ENCODE measurements at regions not wholly inside any gene's neighbourhood (a gene's known extent, or its start where the extent isn't known, plus 50 kb on each side); places are given as distances from the start of the nearest gene placed in this dataset.

- ATAC-seq (no peak), FAIRE-seq (no peak), DNase-seq (ENCODE audit: low spot score) (no peak)
- no peaks in the 10 kb centered on the region for H3K9me3 ChIP-seq (ENCODE audit: low read length)
- H4K20me1 ChIP-seq (ENCODE audit: insufficient read depth, low read length), result no peaks in the 10 kb centered on the region
- H2AFZ ChIP-seq (ENCODE audit: low read length), result no peak overlapping the region
- H3K27me3 ChIP-seq (ENCODE audit: control insufficient read depth in 1 of 2, insufficient read depth in 2 of 2, low read length in 2 of 2), result peaks cover 0 to 4% of the 10 kb centered on the region in 2 experiments; a peak in 1 of 5 replicates
- TF ChIP-seq, protein P1, sequence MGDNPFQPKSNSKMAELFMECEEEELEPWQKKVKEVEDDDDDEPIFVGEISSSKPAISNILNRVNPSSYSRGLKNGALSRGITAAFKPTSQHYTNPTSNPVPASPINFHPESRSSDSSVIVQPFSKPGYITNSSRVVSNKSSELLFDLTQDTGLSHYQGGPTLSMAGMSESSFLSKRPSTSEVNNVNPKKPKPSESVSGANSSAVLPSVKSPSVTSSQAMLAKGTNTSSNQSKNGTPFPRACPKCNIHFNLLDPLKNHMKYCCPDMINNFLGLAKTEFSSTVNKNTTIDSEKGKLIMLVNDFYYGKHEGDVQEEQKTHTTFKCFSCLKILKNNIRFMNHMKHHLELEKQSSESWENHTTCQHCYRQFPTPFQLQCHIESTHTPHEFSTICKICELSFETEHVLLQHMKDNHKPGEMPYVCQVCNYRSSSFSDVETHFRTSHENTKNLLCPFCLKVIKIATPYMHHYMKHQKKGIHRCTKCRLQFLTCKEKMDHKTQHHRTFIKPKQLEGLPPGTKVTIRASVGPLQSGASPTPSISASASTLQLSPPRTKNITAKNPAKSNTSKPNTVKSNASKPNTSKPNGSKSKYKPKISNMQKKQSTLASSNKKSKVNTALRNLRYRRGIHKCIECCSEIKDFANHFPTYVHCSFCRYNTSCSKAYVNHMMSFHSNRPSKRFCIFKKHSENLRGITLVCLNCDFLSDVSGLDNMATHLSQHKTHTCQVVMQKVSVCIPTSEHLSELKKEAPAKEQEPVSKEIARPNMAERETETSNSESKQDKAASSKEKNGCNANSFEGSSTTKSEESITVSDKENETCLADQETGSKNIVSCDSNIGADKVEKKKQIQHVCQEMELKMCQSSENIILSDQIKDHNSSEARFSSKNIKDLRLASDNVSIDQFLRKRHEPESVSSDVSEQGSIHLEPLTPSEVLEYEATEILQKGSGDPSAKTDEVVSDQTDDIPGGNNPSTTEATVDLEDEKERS (CRISPR knock-in tag; IDR thresholded peaks at IDR 0.05), result no peak
- TF ChIP-seq ZNF629 (CRISPR knock-in tag; conservative IDR thresholded peaks at IDR 0.05) (no peak), SP4 (CRISPR knock-in tag; IDR thresholded peaks at IDR 0.05) (no peak), ZNF235 (CRISPR knock-in tag; IDR thresholded peaks at IDR 0.05; ENCODE audit: borderline replicate concordance) (no peak), TFE3 (CRISPR knock-in tag; IDR thresholded peaks at IDR 0.05) (no peak)
- no peaks in the 10 kb centered on the region for H3K36me3 ChIP-seq (replicated peaks in 1 of 2; ENCODE audit: control insufficient read depth in 1 of 2, insufficient read depth in 2 of 2, low read length in 2 of 2)
- no peak overlapping the region for H3K4me3 ChIP-seq (replicated peaks in 1 of 3; ENCODE audit: insufficient read depth in 1 of 3, low read depth in 2 of 3, low read length in 3 of 3)
- H3K4me2 ChIP-seq (ENCODE audit: low read depth, low read length), result no peak overlapping the region
- no TSS peak for BruUV-seq (replicated peaks)
- in situ Hi-C loops (cut with HindIII; ENCODE audit: extremely low pct_ligation_motif_present, low pct_unique_long_range_greater_than_20kb) (no loop called here), intact Hi-C loops (cut with micrococcal nuclease; ENCODE audit: unreplicated experiment) (no loop called here)
- H3K4me1 ChIP-seq (ENCODE audit: insufficient read depth, low read length), result no peaks in the 10 kb centered on the region
- whole genome bisulfite sequencing (ENCODE audit: low lambda C conversion rate), result 3% methylated on average over 5 of the region's 5 CpGs
- no peaks in the 10 kb centered on the region for H3K79me2 ChIP-seq (ENCODE audit: insufficient read depth, low read length)
- no peak overlapping the region for H3K27ac ChIP-seq (ENCODE audit: extremely low read length, insufficient read depth, low read length)
- CTCF ChIA-PET (ENCODE audit: low intra/inter-chr PET ratio, low total read pairs), result no interaction called here
- POLR2A ChIA-PET, result no interaction called here
- no peak overlapping the region for H3K9ac ChIP-seq (ENCODE audit: insufficient read depth, low read depth, low read length)
Measured at GRCh38 chr16:17780181-17780580, 309.4 kb upstream of the XYLT1 start.

Data from HepG2 (cell line).